LNCaP clone FGC (cell line): ENCODE measurements at regions not wholly inside any gene's neighbourhood (a gene's known extent, or its start where the extent isn't known, plus 50 kb on each side); places are given as distances from the start of the nearest gene placed in this dataset.

Experiments used
- DNase-seq: peaks from one replicate; pipeline ENCODE4 v3.0.0-alpha.2; 2011; ENCODE audit warnings: low read depth
- H3K4me3 ChIP-seq: 2 replicates; pipeline ENCODE4 v1.5.1; 2011; ENCODE audit warnings: mild to moderate bottlenecking, low read depth, low read length, control low read depth
- CTCF ChIP-seq: IDR thresholded peaks from 2 replicates; pipeline ENCODE4 v1.5.1; 2012; ENCODE audit warnings: mild to moderate bottlenecking; ENCODE audit not compliant: control insufficient read depth, insufficient read depth; ENCODE audit errors: extremely low read depth

DNA sequence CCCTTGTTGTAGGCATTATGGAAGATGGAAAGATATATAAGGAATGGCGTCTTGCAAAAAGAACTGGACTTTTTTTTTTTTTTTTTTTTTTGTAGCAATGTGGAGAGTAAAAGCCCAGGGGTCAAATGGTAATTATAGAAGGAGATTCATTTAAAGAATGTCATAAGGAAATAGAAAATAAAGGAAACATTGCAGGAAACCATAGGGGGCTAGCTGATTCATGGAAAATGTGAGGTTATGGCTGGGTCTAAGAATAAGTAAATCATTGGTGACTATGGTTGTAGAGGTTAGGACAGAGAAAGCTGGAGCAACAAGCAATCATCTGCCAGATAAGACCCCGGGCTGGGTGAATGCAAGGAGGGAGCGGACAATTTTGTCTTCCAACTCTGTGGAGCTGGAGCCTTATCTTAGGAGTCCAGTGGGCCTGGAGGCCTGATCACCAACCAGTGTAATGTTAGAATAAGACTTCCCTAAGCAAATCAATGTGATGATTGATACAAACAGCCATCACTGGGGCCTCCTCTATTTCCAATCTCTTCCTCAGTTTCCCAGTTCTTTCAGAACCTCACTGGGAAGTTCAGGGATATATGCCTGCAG, 201.2 kb upstream of the TNP1 start:
- DNase-seq = no peak

DNA sequence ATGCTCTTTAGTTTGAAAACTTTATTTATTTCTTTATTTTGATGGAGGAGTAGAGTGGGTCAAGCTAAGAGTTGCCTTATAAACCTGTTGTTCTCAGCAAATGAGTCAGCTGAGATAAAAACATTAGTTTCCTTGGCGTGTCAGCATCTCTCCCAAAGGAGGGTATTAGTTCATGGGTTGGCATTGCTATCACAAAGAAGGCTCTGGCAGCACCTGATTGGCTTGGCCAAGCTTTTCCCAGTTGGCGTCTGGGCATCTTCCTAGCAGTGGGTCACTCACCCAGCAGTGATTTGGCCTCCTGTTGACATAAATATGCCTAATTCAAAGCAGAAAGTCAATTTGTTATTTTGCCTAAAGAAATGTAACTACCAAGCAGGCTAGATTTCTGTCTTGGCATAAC, 200.7 kb upstream of the TNP1 start:
- TF ChIP-seq CTCF = no peak
- H3K4me3 ChIP-seq = no peak overlapping the region
- no peak for DNase-seq

More for the DNA sequence above, 201.2 kb upstream of the TNP1 start:
- no peak for TF ChIP-seq CTCF
- H3K4me3 ChIP-seq = no peak overlapping the region

DNA sequence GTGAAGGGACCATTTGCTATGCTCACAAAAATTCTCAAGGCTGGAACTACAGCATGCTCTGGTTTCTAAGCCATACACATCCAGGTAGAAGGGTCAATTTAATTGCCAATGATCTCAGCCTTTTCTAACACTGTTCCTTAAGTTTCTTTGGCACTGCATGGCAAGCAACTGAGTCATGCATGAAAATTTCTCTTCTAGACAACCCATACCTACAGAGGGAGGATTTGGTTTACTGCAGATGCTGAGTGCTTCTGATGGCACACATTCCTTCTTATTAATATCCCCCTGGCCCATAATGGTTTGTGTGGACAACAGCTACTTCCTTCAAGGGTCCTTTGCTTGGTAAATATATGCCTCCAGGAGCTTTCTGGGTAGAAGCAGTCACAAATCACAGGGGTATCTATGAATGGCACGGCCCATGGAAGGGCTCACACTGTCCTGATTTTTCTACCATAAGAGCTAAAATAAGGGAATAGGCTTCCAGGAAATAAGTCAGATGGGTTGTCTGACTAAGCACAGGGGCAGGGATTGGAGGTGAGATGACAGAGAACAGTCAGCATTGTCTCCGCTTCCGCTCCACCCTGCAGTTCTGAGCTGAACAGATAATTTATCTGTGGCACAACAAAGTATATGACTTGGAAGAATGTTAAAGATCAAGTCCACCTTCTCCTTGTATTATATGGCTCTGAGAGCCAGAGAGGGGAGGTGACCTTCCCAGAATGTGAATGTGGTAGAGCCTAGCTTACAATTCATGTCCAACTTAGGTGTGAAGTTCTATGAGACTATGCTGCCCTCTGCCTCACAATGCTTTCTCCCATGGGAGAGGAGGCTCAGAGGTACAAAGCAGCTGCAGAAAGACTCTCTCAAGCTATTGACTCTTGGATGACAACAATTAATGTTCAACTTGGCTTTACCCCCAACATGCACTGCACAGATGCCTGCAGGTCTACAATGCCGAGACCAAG, 199.2 kb upstream of the TNP1 start:
- DNase-seq = no peak
- TF ChIP-seq CTCF = 0 out of 2 replicates have a peak, but pooled peaks have one; percentile 4

DNA sequence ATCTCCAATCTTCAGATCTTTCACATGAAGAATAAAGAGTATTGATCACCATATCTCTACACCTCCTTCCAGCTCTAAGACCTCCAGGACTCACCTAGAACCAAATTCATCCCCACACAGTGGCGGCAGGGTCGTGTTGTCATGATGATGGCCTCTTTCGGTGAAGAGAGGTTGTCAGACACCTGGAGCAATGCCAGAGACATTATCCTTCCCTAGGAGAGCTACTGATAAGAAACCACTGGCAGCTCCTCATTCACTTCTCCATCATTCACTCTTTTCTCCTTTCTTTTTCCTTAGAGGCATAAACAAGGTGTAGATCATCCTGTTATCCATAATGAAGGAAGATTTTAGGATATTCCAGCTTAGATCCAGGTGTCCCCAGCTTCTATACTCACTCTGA, 197.9 kb upstream of the TNP1 start:
- H3K4me3 ChIP-seq = no peak overlapping the region
- TF ChIP-seq CTCF = no peak
- DNase-seq = no peak

More for the DNA sequence above, 199.2 kb upstream of the TNP1 start:
- no peak overlapping the region for H3K4me3 ChIP-seq

DNA sequence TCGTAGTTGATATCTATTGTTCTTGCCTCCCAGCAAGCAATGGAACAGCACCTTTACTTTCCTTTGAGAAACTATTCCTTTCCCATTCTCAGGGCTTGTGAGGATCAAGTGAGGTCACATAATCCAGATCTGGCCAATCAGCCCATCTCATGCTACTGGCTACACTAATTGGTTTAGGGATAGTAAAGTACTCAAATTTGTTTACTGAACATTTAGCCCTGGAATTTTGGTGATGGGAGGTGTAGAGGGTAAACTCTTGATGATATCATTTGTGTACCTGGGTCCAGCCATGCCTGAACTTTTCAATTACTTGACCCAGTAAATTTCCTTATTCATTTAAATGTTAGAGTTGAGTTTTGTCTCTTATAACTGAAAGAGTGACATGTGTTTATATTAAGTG, 195.8 kb upstream of the TNP1 start:
- no peak for DNase-seq
- H3K4me3 ChIP-seq = no peak overlapping the region
- TF ChIP-seq CTCF = no peak

GRCh38 chr2:217054791-217055190, 194.9 kb upstream of the TNP1 start:
- no peak overlapping the region for H3K4me3 ChIP-seq
- TF ChIP-seq CTCF = no peak
- no peak for DNase-seq
